Endothelial cell of umbilical vein (primary cell): ENCODE measurements at regions not wholly inside any gene's neighbourhood (a gene's known extent, or its start where the extent isn't known, plus 50 kb on each side); places are given as distances from the start of the nearest gene placed in this dataset.

ENCODE experiments used
- BruUV-seq: library from RNA; stranded (reverse); fragments of 400-500 nt; replicated peaks from 2 replicates; lab custom pipeline; 2021; lab: Mats Ljungman, UMichigan
- CTCF ChIA-PET: fragments of 300-600, 350-600 bp; sonication (Branson Sonifier 250); formaldehyde crosslinking; loops from one replicate; lab custom pipeline; 2021; ENCODE audit warnings: antibody characterized with exemption, inconsistent platforms; lab: Charles Lee
- POLR2A ChIA-PET: fragments of 300-600, 350-600 bp; sonication (Branson Sonifier 250); formaldehyde crosslinking; loops from one replicate; lab custom pipeline; 2021; ENCODE audit warnings: antibody characterized with exemption, inconsistent platforms; lab: Charles Lee
- DNase-seq: peaks from one replicate; pipeline ENCODE4 v3.0.0-alpha.2; 2011; ENCODE audit warnings: low read depth, low spot score
- FAIRE-seq: peaks from 2 replicates; lab custom pipeline; 2011; peaks lifted over from hg19 to GRCh38; lab: Jason Lieb, UNC
- H2AFZ ChIP-seq: 2 replicates; pipeline ENCODE4 v1.6.0; 2012; ENCODE audit warnings: low read depth, low read length, control low read depth, inconsistent platforms
- H3K27ac ChIP-seq: 2 replicates; pipeline ENCODE4 v1.5.1; 2011; ENCODE audit warnings: low read depth, mild to moderate bottlenecking, control low read depth, low read length, moderate library complexity; ENCODE audit not compliant: insufficient read depth
- H3K27me3 ChIP-seq, 2 experiments: 2 replicates each; pipeline versions ENCODE4 v1.6.0 to v1.6.1; 2011; ENCODE audit warnings: low read length in 2 of 2, mixed read lengths in 1 of 2; ENCODE audit not compliant: control insufficient read depth in 2 of 2, insufficient read depth in 2 of 2
- H3K36me3 ChIP-seq, 2 experiments: 2 replicates in 1 of 2; 3 replicates in 1 of 2; pipeline ENCODE4 v1.5.1; 2011; ENCODE audit warnings: low read length in 2 of 2, mild to moderate bottlenecking in 1 of 2, moderate library complexity in 1 of 2; ENCODE audit not compliant: control insufficient read depth in 2 of 2, insufficient read depth in 2 of 2; ENCODE audit errors: extremely low read depth in 1 of 2
- H3K4me1 ChIP-seq: 3 replicates; pipeline ENCODE4 v1.5.1; 2011; ENCODE audit warnings: mild to moderate bottlenecking, low read length; ENCODE audit not compliant: control insufficient read depth, insufficient read depth; ENCODE audit errors: extremely low read depth
- H3K4me2 ChIP-seq: 2 replicates; pipeline ENCODE4 v1.6.1; 2011; ENCODE audit warnings: low read length, control low read depth, mixed read lengths; ENCODE audit not compliant: insufficient read depth
- H3K4me3 ChIP-seq, 3 experiments: fragments of 200-600 bp in 1 of 3; sonication (generic), shearing (Covaris generic) in 1 of 3; replicated peaks in 1 of 3; 2 replicates each; pipeline ENCODE4 v1.5.1; 2011 to 2016; ENCODE audit warnings: control low read depth in 3 of 3, low read length in 3 of 3, mild to moderate bottlenecking in 2 of 3, inconsistent platforms in 1 of 3, low read depth in 1 of 3, moderate library complexity in 1 of 3; ENCODE audit not compliant: insufficient read depth in 1 of 3
- H3K79me2 ChIP-seq: 2 replicates; pipeline ENCODE4 v1.6.0; 2012; ENCODE audit warnings: low read length, inconsistent platforms; ENCODE audit not compliant: control insufficient read depth, insufficient read depth
- H3K9ac ChIP-seq: replicated peaks from 2 replicates; pipeline ENCODE3; 2011; ENCODE audit warnings: low read length, control low read depth; ENCODE audit not compliant: insufficient read depth; ENCODE audit errors: extremely low read depth
- H3K9me1 ChIP-seq: replicated peaks from 3 replicates; pipeline ENCODE4 v1.6.0; 2011; ENCODE audit warnings: mild to moderate bottlenecking, low read length; ENCODE audit not compliant: control insufficient read depth, insufficient read depth; ENCODE audit errors: extremely low read depth
- H3K9me3 ChIP-seq: replicated peaks from 2 replicates; pipeline ENCODE4 v1.5.1; 2012; ENCODE audit warnings: low read length, inconsistent platforms; ENCODE audit not compliant: control insufficient read depth, insufficient read depth
- H4K20me1 ChIP-seq: replicated peaks from 2 replicates; pipeline ENCODE3; 2011; ENCODE audit warnings: mild to moderate bottlenecking, low read length; ENCODE audit not compliant: control insufficient read depth, insufficient read depth; ENCODE audit errors: extremely low read depth
- EZH2 ChIP-seq: IDR thresholded peaks from 2 replicates; pipeline ENCODE4 v1.6.1; 2012; ENCODE audit warnings: borderline replicate concordance, low read depth, mild to moderate bottlenecking, moderate library complexity, low read length, inconsistent platforms; ENCODE audit not compliant: severe bottlenecking
- FOS ChIP-seq: IDR thresholded peaks from 2 replicates; pipeline ENCODE4 v1.6.1; 2011; ENCODE audit warnings: mild to moderate bottlenecking, low read length, moderate library complexity, borderline replicate concordance; ENCODE audit not compliant: insufficient read depth
- GATA2 ChIP-seq: IDR thresholded peaks from 2 replicates; pipeline ENCODE4 v1.7.0; 2011; ENCODE audit warnings: low read depth, mild to moderate bottlenecking, moderate library complexity, mixed read lengths, low read length; ENCODE audit not compliant: insufficient read length, insufficient read depth
- JUN ChIP-seq: IDR thresholded peaks from 2 replicates; pipeline ENCODE4 v1.6.1; 2011; ENCODE audit warnings: borderline replicate concordance, low read depth; ENCODE audit not compliant: insufficient read length, insufficient read depth
- MYC ChIP-seq: IDR thresholded peaks from one replicate; pipeline ENCODE4 v1.6.1; 2011; ENCODE audit warnings: mild to moderate bottlenecking, low read depth, low read length
- POLR2A ChIP-seq: IDR thresholded peaks from 2 replicates; pipeline ENCODE4 v1.6.1; 2012; ENCODE audit warnings: low read depth, mild to moderate bottlenecking, control low read depth, low read length
- POLR2AphosphoS5 ChIP-seq: IDR thresholded peaks from 2 replicates; pipeline ENCODE4 v1.6.1; 2012; ENCODE audit warnings: low read depth, mild to moderate bottlenecking, control low read depth, low read length, moderate library complexity; ENCODE audit not compliant: insufficient read depth
- dilution Hi-C: fragments of 300-500 bp; cut with MboI; formaldehyde crosslinking; loops from one replicate; pipeline ENCODE4 v1.15.0; 2019; ENCODE audit warnings: low sequenced_read_pairs; ENCODE audit not compliant: extremely low pct_ligation_motif_present
- intact Hi-C: fragments of 100-400 bp; cut with micrococcal nuclease; formaldehyde crosslinking; loops from one replicate; pipeline ENCODE4 v1.10.0; 2022
- TF ChIP-seq, protein P1 (sequence below), 2 donors: IDR thresholded peaks; 1 replicate in 1 of 2; 2 replicates in 1 of 2; pipeline ENCODE4 v1.5.1; 2011; ENCODE audit warnings: low read length in 2 of 2, mild to moderate bottlenecking in 2 of 2, moderate library complexity in 2 of 2, control low read depth in 1 of 2, inconsistent platforms in 1 of 2, low read depth in 1 of 2; ENCODE audit not compliant: insufficient read depth in 1 of 2; ENCODE audit errors: extremely low read depth in 1 of 2
- TF ChIP-seq, protein P2 (sequence below): IDR thresholded peaks from 2 replicates; pipeline ENCODE4 v1.6.1; 2011; ENCODE audit not compliant: insufficient read depth, insufficient read length

DNA sequence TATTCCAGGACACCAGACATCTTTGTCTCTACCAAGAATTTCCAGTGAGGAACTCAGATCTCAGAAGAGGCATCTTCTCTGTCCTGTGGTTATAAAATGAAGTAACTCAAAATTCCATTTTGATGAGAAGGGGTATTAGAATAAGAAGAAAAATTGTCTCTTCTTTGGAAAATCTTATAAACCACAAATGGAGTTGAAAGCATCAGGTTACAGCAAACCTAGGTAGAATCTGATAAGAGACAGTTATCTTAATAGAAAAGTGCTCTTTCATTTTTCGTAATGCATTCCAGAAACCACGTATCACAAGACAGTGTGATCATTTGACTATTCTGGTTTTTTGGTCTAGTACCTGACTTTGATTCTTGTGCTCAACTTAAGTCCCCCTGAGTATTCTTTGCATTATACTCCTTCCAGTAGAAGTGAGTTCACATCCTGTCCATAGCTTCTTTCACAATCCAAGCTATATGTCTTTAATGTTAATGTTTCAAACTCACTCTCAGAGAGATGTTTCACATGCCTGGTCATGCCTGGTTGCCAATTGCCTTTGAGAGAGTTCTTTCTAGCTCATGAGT, 120.9 kb upstream of the PRDX6 start:
- DNase-seq: no peak
- no peak overlapping the region for H3K27ac ChIP-seq
- no peak overlapping the region for H2AFZ ChIP-seq
- intact Hi-C loops (no loop called here), dilution Hi-C loops (no loop called here)
- H3K79me2 ChIP-seq: no peaks in the 10 kb centered on the region
- H3K27me3 ChIP-seq: no peaks in the 10 kb centered on the region
- no peak overlapping the region for H3K4me2 ChIP-seq
- TF ChIP-seq, protein P1, sequence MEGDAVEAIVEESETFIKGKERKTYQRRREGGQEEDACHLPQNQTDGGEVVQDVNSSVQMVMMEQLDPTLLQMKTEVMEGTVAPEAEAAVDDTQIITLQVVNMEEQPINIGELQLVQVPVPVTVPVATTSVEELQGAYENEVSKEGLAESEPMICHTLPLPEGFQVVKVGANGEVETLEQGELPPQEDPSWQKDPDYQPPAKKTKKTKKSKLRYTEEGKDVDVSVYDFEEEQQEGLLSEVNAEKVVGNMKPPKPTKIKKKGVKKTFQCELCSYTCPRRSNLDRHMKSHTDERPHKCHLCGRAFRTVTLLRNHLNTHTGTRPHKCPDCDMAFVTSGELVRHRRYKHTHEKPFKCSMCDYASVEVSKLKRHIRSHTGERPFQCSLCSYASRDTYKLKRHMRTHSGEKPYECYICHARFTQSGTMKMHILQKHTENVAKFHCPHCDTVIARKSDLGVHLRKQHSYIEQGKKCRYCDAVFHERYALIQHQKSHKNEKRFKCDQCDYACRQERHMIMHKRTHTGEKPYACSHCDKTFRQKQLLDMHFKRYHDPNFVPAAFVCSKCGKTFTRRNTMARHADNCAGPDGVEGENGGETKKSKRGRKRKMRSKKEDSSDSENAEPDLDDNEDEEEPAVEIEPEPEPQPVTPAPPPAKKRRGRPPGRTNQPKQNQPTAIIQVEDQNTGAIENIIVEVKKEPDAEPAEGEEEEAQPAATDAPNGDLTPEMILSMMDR (IDR thresholded peaks at IDR 0.05; ENCODE audit: extremely low read depth in 1 of 2, insufficient read depth in 1 of 2, low read depth in 1 of 2, low read length in 2 of 2): no peak
- TF ChIP-seq, protein P2, sequence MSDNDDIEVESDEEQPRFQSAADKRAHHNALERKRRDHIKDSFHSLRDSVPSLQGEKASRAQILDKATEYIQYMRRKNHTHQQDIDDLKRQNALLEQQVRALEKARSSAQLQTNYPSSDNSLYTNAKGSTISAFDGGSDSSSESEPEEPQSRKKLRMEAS: no peak
- TF ChIP-seq GATA2 (no peak), FOS (no peak), POLR2AphosphoS5 (no peak), EZH2 (no peak), POLR2A (no peak), JUN (no peak), MYC (no peak)
- H3K36me3 ChIP-seq: no peaks in the 10 kb centered on the region
- CTCF ChIA-PET: interaction anchor here (1.3 kb wide), 1 partner anchor 9 kb away, joined by 5 read pairs; no protein-coding TSS in a partner anchor
- H3K4me1 ChIP-seq: no peaks in the 10 kb centered on the region
- H3K4me3 ChIP-seq: no peak overlapping the region
- H3K9me3 ChIP-seq: no peaks in the 10 kb centered on the region
- no peak for FAIRE-seq
- POLR2A ChIA-PET: no interaction called here
- H3K9me1 ChIP-seq: no peaks in the 10 kb centered on the region
- H3K9ac ChIP-seq: no peak overlapping the region
- no peaks in the 10 kb centered on the region for H4K20me1 ChIP-seq
- BruUV-seq: no TSS peak
